HG03175 (cell line): ENCODE measurements at regions not wholly inside any gene's neighbourhood (a gene's known extent, or its start where the extent isn't known, plus 50 kb on each side); places are given as distances from the start of the nearest gene placed in this dataset.
"Not testable (repeated sequence)": the region's sequence is repeated elsewhere in the genome, so short reads cannot be mapped to it uniquely, and the experiment has no call there.

Experiments
- ATAC-seq: cut with Tn5 transposase; IDR thresholded peaks from one replicate; pipeline ENCODE4 v1.9.1; 2021; ENCODE audit warnings: mild to moderate bottlenecking, moderate library complexity; ENCODE audit not compliant: unreplicated experiment

GRCh38 chr9:3660936-3661335 lies 135.1 kb upstream of the RFX3 start:
- no peak for ATAC-seq

GRCh38 chr9:3659647-3660046 lies 133.8 kb upstream of the RFX3 start:
- ATAC-seq = no peak

GRCh38 chr9:3658964-3659363 lies 133.2 kb upstream of the RFX3 start:
- ATAC-seq = no peak

GRCh38 chr9:3656224-3656623 lies 130.4 kb upstream of the RFX3 start:
- ATAC-seq = no peak

GRCh38 chr9:3650994-3651622 lies 125.3 kb upstream of the RFX3 start:
- ATAC-seq = no peak

- no peak for ATAC-seq
These were observed 123.0 kb upstream of the RFX3 start for GRCh38 chr9:3648722-3649246.

- no peak for ATAC-seq
These were observed 122.5 kb upstream of the RFX3 start for GRCh38 chr9:3648266-3648665.

- no peak for ATAC-seq
These were observed 121.9 kb upstream of the RFX3 start for GRCh38 chr9:3647652-3648051.

GRCh38 chr9:3646226-3646625 lies 120.4 kb upstream of the RFX3 start:
- no peak for ATAC-seq

- ATAC-seq = not testable (repeated sequence)
These were observed 116.3 kb upstream of the RFX3 start for GRCh38 chr9:3642075-3642474.

GRCh38 chr9:3629495-3629894 lies 103.7 kb upstream of the RFX3 start:
- no peak for ATAC-seq

GRCh38 chr9:3628239-3628638 lies 102.4 kb upstream of the RFX3 start:
- ATAC-seq = no peak

GRCh38 chr9:3608011-3608410 lies 82.2 kb upstream of the RFX3 start:
- ATAC-seq = peak; percentile 75

- no peak for ATAC-seq
These were observed 74.9 kb upstream of the RFX3 start for GRCh38 chr9:3600672-3601071.

GRCh38 chr9:3597792-3598191 lies 72.0 kb upstream of the RFX3 start:
- no peak for ATAC-seq

- no peak for ATAC-seq
These were observed 60.3 kb upstream of the RFX3 start for GRCh38 chr9:3586066-3586465.

- no peak for ATAC-seq
These were observed 59.8 kb upstream of the RFX3 start for GRCh38 chr9:3585606-3586005.

- no peak for ATAC-seq
These were observed 53.0 kb upstream of the RFX3 start for GRCh38 chr9:3578786-3579185.

GRCh38 chr9:3576328-3576727 lies 50.5 kb upstream of the RFX3 start:
- ATAC-seq = no peak

- ATAC-seq = no peak
These were observed 50.0 kb upstream of the RFX3 start for GRCh38 chr9:3575821-3576220.
